ENCODE measurements at regions not wholly inside any gene's neighbourhood (a gene's known extent, or its start where the extent isn't known, plus 50 kb on each side); places are given as distances from the start of the nearest gene placed in this dataset.

DNA sequence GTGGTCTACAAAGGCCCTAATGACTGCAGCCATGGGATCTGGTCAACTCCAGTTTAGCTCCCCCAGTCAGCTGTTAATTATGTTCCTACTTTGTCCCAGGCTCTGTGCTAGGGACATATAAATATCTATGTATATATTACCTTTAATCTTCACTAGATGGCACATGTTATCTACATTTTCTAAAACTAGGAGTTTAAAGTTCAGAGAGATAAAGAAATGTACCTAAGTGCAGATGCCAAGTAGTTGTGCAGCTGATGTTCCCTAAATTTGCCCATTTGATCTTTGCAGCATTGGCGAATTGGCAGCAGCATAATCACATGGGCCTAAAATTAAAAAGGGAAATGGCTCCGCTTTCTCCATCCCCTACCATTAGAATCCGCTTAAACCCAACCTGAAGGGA is 541.1 kb downstream of the MED13L start:
- Histone ChIP-seq H2BK15ac (ENCODE audit: low read length) (no peak overlapping the region), H2BK12ac (ENCODE audit: low read depth, low read length) (no peak overlapping the region), H3K56ac (replicated peaks; ENCODE audit: insufficient read length, low read depth, low read length) (no peak overlapping the region), H2BK5ac (ENCODE audit: low read depth, low read length) (no peak overlapping the region), H3K9me3 (ENCODE audit: insufficient read depth in 2 of 2, low read depth in 1 of 2, low read length in 1 of 2) (no peaks in the 10 kb centered on the region), H4K8ac (ENCODE audit: extremely low read depth, insufficient read depth, low read length) (no peak overlapping the region), H2AK5ac (ENCODE audit: low read depth, low read length) (no peak overlapping the region), H2BK20ac (ENCODE audit: low read length) (no peak overlapping the region), H3K79me1 (ENCODE audit: low read depth, low read length) (no peaks in the 10 kb centered on the region), H3K27me3 (replicated peaks in 1 of 4; ENCODE audit: control insufficient read depth in 3 of 4, extremely low read depth in 1 of 4, insufficient read depth in 3 of 4, low read length in 3 of 4) (no peaks in the 10 kb centered on the region; a peak in 1 of 7 replicates), H3K4me3 (ENCODE audit: extremely low read depth in 1 of 4, insufficient read depth in 2 of 4, low read depth in 3 of 4, low read length in 4 of 4) (no peak overlapping the region), H3K36me3 (ENCODE audit: control insufficient read depth in 2 of 4, insufficient read depth in 4 of 4, low read length in 3 of 4) (no peaks in the 10 kb centered on the region), H3K9ac (replicated peaks in 1 of 4; ENCODE audit: extremely low read depth in 1 of 4, low read depth in 3 of 4, low read length in 3 of 4) (no peak overlapping the region), H3K79me2 (ENCODE audit: control insufficient read depth in 1 of 2, insufficient read depth in 2 of 2, low read length in 2 of 2) (no peaks in the 10 kb centered on the region), H2AFZ (ENCODE audit: low read length) (no peak overlapping the region), H3K23me2 (ENCODE audit: low read depth, low read length) (peaks cover 5% of the 10 kb centered on the region; the same call in 1 of the 2 replicates), H2BK120ac (replicated peaks; ENCODE audit: low read depth, low read length) (no peak overlapping the region), H3K27ac (ENCODE audit: low read depth, low read length) (no peak overlapping the region), H3K4ac (replicated peaks; ENCODE audit: insufficient read length, low read depth, low read length) (no peak overlapping the region), H3K23ac (ENCODE audit: insufficient read length) (no peak overlapping the region), H3K4me1 (replicated peaks in 1 of 4; ENCODE audit: control insufficient read depth in 3 of 4, insufficient read depth in 4 of 4, low read length in 3 of 4) (no peaks in the 10 kb centered on the region), H4K5ac (ENCODE audit: insufficient read length, low read depth, low read length) (no peak overlapping the region), H3K14ac (ENCODE audit: insufficient read length) (no peak overlapping the region), H4K91ac (replicated peaks; ENCODE audit: insufficient read length, low read length) (no peak overlapping the region), H4K20me1 (replicated peaks in 1 of 2; ENCODE audit: control insufficient read depth in 1 of 2, insufficient read depth in 2 of 2, low read length in 2 of 2) (peaks cover 0 to 2% of the 10 kb centered on the region in 2 experiments), H3K18ac (ENCODE audit: extremely low read depth, low read length) (no peak overlapping the region), H3K4me2 (ENCODE audit: insufficient read depth in 1 of 2, low read depth in 2 of 2, low read length in 2 of 2) (no peak overlapping the region)
- 96% methylated on average over 3 of the region's 3 CpGs; no CpG with 5 or more reads in 1 of the 2 experiments for WGBS, 2 experiments (ENCODE audit: extremely low coverage in 1 of 2, insufficient coverage in 1 of 2, insufficient read length in 1 of 2, insufficient replicate concordance in 2 of 2, low coverage in 1 of 2, low lambda C conversion rate in 2 of 2, missing lambda C conversion rate in 1 of 2)
- FAIRE-seq, result no peak
- POLR2A ChIA-PET (ENCODE audit: partially characterized antibody), result no interaction called here
- CTCF ChIA-PET (ENCODE audit: partially characterized antibody), result interaction anchor here (0.7 to 0.8 kb wide), 2 partner anchors 10 to 211 kb away, joined by 3 read pairs; no protein-coding TSS in a partner anchor
- no peak for DNase-seq (ENCODE audit: low read depth in 1 of 2, low spot score in 2 of 2)
- TF ChIP-seq MAFK (IDR thresholded peaks at IDR 0.05; ENCODE audit: low read depth, low read length) (no peak), CEBPB (IDR thresholded peaks at IDR 0.05; ENCODE audit: low read depth, low read length) (no peak), NRF1 (IDR thresholded peaks at IDR 0.05; ENCODE audit: low read depth, low read length) (no peak), EGR1 (IDR thresholded peaks at IDR 0.05; ENCODE audit: borderline replicate concordance, low read depth, low read length) (no peak)

Data from H1 (cell line).